HG02884 (cell line): ENCODE measurements at regions not wholly inside any gene's neighbourhood (a gene's known extent, or its start where the extent isn't known, plus 50 kb on each side); places are given as distances from the start of the nearest gene placed in this dataset.
"Not testable (repeated sequence)": the region's sequence is repeated elsewhere in the genome, so short reads cannot be mapped to it uniquely, and the experiment has no call there.

ENCODE experiments used
- ATAC-seq: cut with Tn5 transposase; IDR thresholded peaks from one replicate; pipeline ENCODE4 v1.9.1; 2021; ENCODE audit warnings: mild to moderate bottlenecking, moderate library complexity; ENCODE audit not compliant: unreplicated experiment

DNA sequence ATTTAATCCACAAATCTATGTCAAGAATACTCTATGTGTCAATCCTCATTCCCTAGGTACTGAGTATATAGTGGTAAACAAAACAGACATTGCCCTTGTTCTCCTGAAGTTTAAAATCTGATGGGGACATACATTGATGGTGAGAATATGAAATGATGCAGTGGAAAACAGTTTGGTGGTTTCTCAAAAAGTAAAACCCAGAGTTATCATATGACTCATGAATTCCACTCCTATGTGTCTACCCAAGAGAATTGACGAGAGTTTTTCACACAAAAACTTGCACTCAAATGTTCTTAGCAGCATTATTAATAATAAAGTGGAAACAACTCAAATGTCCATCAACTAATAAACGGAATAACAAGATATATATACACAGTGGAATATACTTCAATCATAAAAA, 586.7 kb downstream of the CCDC85A start:
- ATAC-seq = no peak

DNA sequence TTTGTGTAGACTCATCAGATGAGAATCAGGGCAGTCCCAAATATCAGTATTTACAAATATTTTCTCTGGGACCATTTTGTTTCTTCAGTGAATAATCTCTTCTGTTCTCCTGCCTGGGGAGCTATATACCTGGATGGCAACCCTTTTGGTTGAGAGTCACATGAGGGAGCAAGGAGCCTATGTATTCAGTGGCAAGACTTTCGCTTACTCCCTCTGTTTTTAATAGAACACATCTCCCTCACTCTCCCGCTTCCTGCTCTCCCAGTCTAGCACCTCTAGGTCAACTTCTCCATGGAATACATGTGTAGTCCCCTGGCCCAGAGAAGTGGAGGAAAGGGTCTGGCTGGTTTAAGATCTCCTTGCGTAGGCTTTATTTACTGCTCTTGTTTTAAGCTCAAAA, 600.3 kb downstream of the CCDC85A start:
- ATAC-seq = no peak

DNA sequence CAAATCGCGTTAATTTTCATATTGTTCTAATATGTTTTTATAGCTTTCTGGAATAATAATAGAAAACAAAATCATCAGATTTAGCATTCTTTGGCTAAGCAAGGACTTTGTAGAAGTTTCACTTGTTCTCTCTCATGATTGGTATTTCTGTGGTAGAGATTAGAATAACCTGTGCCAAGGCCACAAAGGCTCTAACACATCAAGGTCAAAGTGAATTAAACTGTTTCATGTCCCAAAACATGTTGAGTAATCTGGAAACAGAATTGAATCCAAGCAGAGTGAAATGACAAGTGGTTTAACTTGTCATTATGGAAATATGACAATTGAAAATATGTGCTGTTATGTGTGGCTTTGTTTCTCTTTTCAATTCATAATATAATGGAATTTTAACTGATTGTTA, 617.4 kb downstream of the CCDC85A start:
- no peak for ATAC-seq

DNA sequence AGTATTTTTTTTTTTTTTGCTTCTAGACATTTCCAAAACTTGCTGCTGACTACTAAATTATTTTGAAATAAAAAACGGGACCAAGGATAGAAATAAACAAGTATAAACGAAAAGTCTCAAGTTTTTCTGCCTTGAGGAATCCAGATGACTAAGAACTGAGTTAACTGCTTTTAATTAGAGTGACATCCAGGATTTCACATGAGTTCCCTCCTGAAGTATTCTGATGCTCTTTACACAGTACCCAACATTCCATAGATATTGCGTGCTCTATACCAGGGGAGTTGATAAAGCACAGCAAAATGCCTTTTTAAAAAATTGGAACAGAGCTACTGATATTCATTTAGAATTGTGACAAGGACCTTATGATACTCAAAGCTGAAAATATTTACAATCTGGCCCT, 618.0 kb downstream of the CCDC85A start:
- ATAC-seq = no peak

DNA sequence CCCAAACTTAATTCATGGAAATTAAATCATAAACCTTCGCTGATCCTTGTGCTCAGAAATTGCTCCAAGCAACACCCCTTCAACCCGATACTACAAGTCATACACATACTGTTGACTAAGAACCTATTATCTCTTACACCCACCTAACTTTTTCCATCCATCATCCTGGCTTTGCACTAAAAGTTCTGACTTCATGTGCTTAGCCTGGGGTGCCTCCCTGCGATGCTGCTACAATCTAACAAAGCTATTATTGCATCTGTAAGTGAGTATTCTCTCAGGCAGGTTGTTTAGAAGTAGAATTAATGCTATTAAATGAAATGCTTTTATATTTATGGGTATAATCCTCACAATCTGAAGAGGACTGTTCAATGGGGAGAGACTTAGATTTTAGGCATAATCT, 619.8 kb downstream of the CCDC85A start:
- ATAC-seq = no peak

DNA sequence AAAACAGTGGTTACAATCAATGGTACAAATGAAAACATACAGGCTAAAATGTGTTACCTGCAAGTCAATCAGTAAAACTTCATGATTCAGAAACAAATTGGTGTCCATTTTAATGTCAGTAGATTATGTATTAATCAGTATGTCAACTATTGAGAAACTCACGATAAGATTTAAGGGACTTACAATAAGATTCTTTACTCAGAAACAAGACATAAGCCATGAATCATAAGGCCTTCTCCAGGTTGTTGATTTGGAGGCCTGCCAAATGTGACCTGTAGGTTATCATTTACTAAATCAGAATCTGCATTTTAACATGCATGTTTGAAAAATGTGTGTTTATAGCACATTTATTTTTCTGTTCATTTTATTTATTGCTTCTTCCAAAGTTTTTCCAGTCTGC, 623.1 kb downstream of the CCDC85A start:
- no peak for ATAC-seq

DNA sequence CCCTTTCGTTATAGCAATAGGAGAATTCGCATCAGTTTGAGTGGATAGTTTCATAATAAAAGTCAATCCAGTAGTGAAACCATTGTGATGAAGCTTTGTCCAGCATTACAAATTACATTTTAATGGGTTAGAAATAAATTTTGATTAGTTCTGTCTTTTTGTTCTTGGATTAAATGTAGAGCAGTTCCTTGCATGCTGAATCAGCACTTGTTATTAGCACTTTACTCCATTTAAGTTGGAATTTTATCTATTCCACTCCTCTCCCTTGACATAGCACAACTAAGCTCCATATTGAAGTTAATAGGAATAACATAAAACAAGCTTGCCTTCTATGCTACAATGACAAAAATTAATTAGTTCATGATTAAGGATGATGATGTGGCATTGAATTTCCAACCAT, 624.1 kb downstream of the CCDC85A start:
- ATAC-seq = no peak

DNA sequence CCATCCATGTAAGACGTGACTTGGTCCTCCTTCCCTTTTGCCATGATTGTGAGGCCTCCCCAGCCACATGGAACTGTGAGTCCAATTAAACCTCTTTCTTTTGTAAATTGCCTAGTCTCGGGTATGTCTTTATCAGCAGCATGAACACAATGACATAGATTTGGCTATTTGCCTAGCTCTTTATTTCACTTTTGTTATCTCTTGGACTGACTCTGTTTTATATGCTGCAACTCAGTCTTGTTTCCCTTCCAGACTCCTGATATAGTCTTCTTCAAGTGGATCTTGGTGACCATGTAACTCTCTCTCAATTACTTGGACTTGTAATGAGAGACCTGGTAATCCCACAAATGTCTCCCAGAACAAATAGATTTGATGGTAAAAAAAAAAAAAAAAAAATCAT, 627.6 kb downstream of the CCDC85A start:
- ATAC-seq = no peak

DNA sequence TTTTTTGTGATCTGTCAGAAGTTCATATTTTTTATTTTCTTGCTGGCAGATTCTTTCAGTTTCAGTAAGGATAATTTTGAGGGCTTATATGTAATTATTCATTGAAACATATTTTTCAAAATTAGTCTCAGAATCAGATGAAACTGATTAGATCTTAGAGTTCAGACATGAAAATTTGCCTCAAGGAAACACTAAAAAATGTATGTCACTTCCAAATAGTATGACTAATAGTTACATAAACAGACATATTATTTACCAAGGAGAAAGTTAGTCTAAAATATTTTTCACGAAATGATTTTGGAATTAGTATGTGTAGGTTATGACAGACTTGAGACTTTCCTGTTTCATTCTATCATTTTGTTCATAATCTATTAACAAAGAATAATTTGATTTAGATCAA, 628.6 kb downstream of the CCDC85A start:
- no peak for ATAC-seq

DNA sequence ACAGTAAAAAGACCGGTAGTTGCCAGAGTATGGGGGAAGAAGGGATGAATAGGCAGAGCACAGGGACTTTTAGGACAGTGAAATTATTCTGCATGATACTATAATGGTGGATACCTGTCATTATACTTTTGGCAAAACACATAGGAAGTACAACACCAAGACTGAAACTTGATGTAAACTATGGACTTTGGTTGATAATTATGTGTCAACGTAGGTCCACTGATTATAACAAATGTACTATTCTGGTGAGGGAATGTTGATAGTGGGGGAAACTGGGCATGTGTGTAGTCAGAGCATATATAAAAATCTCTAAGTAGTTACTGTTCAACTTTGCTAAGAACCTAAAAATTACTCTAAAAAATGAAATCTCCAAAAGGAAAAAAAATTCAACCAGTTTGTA, 629.7 kb downstream of the CCDC85A start:
- ATAC-seq = no peak

DNA sequence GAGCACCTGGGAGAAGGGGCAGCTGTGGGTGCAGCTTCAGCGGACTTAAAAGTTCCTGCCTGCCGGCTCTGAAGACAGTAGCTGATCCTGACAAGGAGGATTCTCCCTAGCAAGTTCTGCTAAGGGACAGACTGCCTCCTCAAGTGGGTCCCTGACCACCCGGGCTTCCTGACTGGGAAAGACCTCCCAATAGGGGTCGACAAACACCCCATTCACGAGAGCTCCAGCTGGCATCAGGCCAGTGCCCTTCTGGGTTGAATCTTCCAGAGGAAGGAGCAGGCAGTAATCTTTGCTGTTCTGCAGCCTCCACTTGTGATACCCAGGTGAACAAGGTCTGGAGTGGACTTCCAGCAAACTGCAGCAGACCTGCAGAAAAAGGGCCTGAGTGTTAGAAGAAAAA, 632.9 kb downstream of the CCDC85A start:
- no peak for ATAC-seq

DNA sequence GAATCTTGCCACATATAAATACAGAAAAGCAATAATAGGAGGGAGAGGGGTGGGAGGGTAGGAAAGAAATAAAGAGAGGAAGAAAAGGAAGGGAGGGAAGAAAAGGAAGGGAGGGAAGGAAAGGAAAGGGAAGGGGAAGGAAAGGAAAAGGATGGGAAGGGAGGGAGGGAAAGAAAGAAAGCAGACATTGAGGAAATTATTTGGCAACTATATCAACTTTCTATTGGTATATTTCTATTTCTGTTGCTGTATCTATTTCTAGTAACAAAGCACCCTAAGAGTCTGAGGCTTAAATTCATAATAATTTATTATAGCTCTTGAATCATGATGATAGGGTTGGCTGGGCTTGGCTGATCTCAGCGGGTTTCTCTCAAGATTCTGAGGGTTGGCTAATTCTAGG, 648.0 kb downstream of the CCDC85A start:
- ATAC-seq = no peak

DNA sequence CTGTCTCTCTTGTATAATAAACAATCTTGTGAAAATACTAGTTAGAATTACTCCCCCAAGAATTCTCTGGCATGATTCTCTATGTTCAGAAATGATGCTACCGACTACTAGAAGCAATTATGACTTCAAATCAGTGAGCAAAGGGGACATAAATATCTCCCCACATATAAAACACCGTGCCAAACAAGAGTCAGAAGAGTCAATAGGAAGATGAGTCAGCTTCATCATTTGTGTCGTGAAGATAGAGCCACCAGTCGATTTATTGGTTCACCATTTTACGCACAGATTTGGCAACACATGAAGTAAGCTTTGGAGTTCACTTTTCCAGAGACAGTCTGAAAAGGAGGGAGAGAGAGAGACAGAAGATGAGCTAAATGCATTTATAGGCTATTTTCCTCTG, 650.9 kb downstream of the CCDC85A start:
- ATAC-seq = no peak

DNA sequence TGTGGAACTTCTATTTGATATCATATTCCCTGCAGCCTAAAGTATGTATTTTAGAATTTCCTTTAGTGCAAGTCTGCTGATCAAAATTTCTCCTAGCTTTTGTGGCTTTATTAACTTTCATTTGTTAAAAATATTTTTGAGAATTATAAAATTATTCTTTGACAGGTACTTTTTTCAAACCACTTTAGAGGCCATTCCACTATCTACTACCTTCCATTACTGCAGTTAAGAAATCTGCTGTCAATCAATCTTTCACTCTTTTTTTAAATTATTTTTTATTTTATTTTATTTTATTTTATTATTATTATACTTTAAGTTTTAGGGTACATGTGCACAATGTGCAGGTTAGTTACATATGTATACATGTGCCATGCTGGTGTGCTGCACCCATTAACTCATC, 656.2 kb downstream of the CCDC85A start:
- ATAC-seq = not testable (repeated sequence)

DNA sequence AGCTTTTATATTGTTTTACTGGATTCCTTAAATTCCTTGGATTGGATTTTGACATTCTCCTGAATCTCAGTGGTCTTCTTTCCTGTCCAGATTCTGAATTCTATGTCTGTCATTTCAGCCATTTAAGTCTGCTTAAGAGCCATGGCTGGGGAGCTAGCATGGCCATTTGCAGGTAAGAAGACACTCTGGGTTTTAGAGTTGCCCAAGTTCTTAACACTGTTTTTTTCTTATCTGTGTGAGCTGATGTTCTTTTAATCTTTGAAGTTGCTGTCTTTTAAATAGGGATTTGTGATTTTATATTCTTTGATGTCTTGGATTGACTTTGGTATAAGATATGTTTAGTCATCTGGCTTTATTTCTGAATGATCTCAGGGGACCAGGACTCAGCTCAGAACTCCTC, 677.2 kb downstream of the CCDC85A start:
- no peak for ATAC-seq

DNA sequence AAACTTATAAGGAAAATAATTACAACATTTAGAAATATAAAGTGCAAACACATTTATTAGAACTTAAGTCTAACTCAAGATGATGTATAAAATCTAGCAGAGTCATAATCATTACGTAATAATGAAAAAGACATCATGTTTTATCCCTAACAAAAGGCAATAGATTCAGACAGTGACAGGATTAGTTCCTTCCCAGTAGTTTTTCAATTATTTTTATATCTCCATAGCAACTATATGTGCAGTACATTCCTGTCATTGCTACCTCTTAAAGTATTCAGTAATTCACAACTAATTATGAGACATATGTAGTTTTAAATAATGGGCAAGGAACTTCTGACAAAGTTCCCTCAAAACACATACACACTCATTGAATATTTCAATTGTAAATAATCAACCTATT, 687.9 kb downstream of the CCDC85A start:
- no peak for ATAC-seq

DNA sequence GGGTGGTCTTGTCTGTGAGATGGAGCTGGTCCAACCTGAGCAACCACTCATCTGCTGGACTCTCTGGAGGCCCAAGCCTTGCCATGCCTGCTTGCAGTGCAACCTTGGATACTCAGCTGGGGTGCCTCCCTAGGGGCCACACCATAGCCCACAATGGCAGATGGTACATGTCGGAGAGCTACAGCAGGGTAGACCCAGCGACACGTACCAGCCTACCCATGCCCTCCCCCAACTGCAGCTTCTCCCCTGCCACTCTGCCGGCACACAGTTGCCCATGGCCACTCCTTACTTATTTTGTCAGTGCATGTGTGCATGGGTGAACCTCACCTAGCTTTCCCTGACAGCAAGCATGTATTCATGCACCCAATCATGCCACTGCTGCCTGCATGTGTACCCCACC, 690.9 kb downstream of the CCDC85A start:
- ATAC-seq = no peak

DNA sequence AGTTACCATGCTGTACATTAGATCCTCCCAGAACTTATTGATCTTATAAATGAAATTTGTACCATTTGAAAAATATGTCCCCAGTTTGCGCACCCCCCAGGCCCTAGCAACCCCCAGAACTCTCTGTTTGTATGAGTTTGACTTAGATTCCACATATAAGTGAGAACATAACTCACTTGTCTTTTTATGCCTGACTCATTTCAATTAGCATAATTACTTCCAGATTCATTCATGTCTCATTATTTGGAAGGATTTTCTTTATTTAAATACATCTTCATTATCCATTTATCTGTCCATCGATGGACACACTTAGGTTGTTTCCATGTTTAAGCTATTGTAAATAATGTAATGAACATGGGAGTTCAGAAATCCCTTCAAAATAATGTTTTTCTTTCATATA, 705.9 kb downstream of the CCDC85A start:
- ATAC-seq = no peak

DNA sequence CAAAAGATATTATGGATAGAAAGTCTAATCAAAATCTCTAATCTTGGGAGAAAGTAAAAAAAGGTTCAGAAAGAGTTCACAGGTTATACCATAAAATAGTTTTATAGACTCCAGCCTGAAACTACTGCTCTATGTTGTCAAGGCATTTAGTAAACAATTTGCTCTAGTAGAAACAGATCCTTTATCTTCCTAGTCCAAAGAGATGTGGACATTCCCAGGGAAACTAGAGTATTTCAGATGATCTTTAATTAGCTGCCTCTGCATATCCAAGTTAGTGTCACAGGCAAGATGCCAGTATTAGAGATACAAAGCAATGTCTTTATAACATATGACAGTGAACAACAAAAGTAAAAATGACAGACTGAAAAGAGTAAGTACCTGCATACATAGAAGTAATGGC, 708.6 kb downstream of the CCDC85A start:
- ATAC-seq = no peak

DNA sequence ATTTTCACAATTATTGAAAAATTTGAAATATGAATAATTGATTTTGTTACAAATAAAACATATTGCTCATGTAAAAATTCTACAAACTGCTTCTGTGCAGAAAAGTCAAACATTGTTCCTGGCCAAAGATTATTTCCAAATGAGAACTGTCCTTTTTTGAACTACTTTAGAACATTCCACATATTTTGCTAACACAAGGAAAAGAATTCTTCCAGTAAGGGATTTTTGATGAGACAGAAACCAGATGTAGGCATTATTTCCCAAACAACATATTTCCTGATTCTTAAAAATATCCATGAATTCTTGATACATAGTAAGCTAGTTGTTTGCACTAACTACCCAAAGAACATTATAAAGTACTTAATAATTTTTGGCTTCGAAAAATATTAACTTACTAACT, 715.2 kb downstream of the CCDC85A start:
- no peak for ATAC-seq

DNA sequence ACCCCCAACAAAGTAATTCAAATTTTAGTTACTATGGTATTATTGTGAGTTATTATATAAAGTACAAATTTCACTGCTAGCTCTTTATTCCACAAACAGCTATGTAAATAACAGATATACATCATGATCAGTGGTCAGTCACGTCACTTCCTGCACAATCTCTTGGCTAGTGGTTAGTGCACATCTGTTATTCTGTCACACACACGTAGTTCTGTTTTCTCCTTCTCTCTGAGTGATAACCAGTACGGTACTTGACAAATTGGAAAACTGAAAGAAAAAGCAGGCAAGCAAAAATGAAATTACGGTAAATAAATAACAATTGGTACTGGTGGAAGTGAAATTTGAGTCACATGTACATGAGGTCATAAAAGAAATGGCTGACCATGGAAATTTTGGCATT, 728.7 kb downstream of the CCDC85A start:
- ATAC-seq = no peak

DNA sequence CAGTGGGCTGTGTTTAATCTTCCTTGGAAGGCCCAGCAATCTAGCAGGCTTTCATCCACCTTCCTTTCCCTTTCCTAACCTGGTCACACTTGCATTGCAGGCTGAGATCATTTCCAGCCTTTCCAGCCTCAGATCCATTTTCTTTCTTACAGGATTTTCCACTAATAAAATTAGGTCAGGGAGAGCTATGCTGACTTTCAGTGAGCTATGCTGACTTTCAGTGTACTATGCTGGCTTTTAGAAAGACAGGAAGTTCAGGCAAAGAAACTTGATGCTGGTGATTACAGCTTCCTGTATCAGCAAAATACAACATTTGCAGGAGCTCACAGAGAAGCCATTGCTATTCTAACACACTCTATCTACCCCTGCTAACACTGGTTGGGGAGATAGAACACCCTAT, 735.0 kb downstream of the CCDC85A start:
- ATAC-seq = no peak

DNA sequence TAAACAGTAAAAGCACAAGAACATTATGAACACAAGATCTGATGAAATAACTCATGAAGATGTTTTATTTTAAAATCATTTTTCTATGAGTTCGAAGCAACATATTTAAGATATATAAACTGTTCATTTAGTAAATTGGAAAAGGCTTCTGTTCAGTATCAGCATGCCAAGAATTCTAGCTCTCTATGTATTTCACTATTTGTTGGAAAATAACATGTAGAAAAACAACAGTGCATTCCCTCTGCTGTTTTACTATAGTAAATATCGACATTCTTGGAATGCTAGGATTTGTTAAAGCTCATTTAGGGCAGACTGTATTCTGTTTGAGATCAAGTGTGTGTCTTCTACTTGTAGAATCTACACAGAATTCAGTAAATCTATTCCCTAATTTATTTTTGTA, 750.2 kb downstream of the CCDC85A start:
- ATAC-seq = no peak

DNA sequence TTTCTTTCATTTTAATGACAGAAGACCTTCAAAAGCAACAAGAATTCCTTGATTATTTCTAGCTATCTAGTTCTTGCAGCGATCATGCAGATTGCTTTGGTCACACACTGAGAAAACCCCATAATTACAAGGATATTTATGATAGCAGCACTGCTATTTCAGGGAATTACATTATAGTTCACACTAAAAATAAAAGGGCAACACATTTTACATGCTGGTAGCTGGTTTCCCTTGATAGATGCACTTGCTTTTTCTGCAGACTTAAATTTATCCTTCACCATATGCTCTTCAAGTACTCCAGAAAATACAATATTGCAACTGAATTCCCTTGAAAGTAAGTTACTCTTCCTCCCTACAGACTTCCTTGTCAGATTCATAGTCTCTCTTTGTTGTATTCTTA, 751.1 kb downstream of the CCDC85A start:
- no peak for ATAC-seq
